GM18519 (cell line): ENCODE measurements at regions not wholly inside any gene's neighbourhood (a gene's known extent, or its start where the extent isn't known, plus 50 kb on each side); places are given as distances from the start of the nearest gene placed in this dataset.

Source experiments
- ATAC-seq: cut with Tn5 transposase; IDR thresholded peaks from one replicate; pipeline ENCODE4 v1.9.1; 2021; ENCODE audit warnings: mild to moderate bottlenecking, moderate library complexity; ENCODE audit not compliant: unreplicated experiment, low FRiP score

- no peak for ATAC-seq
These were observed 662.8 kb downstream of the TBC1D32 start for GRCh38 chr6:120671519-120671918.

DNA sequence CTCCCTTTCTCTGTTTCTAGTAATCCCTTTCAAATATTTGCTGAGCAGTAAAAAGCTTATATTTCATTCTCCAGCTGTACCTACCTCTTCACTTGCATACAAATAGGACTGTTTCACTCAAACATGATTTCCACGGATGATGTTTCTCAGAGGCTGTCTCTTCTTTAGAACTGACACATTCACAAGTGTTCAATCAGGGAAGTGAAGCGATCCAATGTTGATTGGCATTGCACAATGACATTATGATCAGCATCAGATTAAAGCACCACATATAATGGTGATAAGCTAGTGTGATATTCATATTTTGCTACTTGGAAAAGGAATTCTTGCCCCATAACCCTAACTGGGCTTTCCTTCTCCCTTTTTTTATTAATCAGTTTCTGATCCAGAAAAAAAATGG lies 681.8 kb downstream of the TBC1D32 start:
- no peak for ATAC-seq

- no peak for ATAC-seq
These were observed 685.6 kb downstream of the TBC1D32 start for GRCh38 chr6:120648713-120649112.

GRCh38 chr6:120646101-120646500 lies 688.2 kb downstream of the TBC1D32 start:
- ATAC-seq = no peak

DNA sequence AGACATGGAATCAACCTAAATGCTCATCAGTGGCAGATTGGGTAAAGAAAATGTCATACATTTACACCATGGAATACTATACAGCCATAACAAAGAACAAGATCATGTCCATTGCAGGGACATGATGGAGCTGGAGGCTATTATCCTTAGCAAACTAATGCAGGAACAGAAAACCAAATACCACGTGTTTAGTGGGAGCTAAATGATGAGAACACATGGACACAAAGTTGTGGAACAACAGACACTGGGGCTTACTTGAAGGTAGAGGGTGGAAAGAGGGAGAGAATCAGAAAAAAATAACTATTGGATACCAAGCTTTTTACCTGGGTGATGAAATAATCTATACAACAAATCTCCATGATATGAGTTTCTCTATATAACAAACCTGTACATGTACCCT lies 701.3 kb downstream of the TBC1D32 start:
- ATAC-seq = no peak

DNA sequence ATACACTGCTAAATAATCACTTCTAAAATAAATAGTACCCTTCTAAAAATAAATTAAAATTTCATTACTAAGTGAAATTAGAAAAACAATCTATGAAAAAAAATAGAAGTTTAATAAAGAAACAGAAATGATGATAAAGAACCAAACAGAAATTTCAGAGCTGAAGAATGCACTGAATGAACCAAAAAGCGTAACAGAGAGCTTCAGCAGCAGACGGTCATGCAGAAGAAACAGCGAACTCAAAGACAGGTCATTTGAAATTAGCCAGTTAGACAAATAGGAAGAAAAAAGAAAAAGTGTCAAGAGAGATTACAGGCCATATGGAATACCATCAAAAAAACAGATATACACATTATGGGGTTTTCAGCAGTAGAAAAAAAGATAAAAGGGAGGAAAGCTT lies 706.7 kb downstream of the TBC1D32 start:
- ATAC-seq = no peak

- ATAC-seq = no peak
These were observed 712.1 kb downstream of the TBC1D32 start for GRCh38 chr6:120622127-120622631.

GRCh38 chr6:120620900-120621299 lies 713.4 kb downstream of the TBC1D32 start:
- ATAC-seq = no peak

- ATAC-seq = no peak
These were observed 719.0 kb downstream of the TBC1D32 start for GRCh38 chr6:120615238-120615637.

GRCh38 chr6:120614723-120615122 lies 719.6 kb downstream of the TBC1D32 start:
- no peak for ATAC-seq

GRCh38 chr6:120608826-120609225 lies 725.5 kb downstream of the TBC1D32 start:
- no peak for ATAC-seq

DNA sequence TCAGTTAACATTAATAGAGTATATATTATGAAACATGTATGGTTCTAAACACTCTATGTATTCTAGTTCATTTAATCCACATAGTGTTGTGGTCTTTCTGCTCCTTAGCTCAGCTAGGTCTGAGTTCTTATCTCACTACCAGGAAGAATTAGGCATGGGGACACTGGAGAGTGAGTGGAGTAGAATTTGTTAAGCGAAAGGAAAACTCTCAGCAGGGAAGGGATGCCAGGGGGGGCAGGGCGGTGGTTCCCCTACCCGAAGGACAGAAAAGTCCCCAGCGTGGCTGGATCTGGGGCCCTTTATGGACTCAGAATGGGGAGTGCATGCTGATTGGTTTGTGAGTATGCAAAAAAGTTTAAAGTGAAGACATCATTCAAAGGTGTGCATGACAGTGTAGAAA lies 727.5 kb downstream of the TBC1D32 start:
- ATAC-seq = no peak

DNA sequence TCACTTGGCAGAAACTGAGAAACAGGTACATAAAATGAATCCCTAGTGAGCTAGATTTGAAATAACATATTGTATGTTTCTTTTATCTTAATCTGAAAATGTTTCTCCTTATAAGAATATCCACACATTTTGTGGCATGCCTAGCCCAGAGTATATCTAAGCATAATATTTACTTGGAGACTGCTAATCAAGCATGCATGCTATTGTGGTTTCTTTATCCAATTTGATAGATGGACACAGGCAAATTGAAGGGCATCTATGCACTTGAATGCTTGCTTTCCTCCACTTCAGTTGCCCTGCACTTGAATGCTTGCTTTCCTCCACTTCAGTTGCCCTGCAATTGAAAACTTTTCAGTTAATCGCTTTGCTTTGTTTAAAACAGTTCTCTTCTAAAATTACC lies 729.8 kb downstream of the TBC1D32 start:
- no peak for ATAC-seq

DNA sequence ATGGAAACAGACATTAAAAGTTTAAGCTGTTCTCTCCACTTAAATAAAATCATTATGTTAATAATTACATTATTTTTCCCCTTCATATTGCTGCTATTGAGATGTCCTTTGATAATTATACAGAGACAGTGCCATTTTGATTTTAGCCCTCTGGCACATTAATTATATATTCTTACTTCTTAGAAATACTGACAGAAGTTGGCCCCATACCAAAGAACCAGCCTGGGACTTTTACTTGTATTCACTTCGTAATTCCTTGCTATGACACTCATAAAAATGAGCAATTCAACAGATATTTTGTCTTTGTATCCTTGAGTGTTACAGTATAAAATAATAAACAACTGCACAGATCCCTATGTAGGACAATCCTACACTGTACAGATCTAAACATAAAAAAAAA lies 743.7 kb downstream of the TBC1D32 start:
- no peak for ATAC-seq

GRCh38 chr6:120588424-120588823 lies 745.9 kb downstream of the TBC1D32 start:
- ATAC-seq = no peak

GRCh38 chr6:120587381-120587780 lies 746.9 kb downstream of the TBC1D32 start:
- no peak for ATAC-seq

DNA sequence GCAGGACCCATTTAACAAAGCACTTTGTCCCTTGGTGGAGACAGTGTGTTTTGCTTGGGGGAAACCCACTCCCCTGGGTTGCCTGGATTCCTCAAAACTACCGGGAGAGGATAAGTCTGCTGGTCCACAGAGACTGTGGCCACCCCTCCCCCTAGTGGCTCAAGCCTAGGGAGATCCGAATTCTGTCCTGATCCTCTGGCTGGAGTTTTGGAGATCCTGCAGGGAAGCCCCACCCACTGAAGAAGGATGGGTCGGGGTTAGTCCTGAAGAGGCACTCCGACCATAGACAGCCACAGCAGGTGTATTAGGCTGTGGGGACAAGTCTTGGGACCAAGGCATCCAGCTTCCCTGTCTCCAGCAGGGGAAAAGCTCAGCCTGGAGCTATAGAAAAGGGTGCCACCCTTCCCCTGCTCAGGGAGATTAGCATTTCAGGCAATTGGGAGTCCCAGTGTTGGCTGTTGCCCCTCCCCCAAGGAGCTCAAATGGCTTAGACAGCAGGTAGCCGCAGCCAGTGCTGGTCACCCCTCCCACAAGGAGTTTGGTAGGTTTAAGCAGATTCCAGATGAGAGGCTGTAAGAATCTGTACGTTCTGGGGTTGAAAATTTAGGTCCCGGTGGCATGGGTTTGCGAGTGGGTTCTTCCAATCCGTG lies 750.0 kb downstream of the TBC1D32 start:
- no peak for ATAC-seq

DNA sequence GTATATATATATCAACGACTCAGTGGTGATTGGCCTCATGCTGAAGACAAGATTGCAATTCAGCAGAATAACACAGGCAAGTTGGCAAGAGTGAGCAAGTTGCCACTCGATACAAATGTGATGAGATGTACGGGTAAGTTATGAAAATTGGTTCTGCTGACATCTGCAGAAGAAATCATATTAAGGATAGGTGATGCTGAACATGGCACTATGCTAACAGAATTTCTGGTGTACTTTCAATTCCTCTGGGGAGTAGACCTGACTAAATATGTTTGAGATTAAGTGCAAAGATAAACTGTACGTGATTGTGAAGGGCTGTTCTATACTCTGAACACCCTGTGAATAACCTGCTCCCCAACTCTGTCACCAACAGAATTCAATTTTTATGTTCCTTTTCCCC lies 758.2 kb downstream of the TBC1D32 start:
- no peak for ATAC-seq

- no peak for ATAC-seq
These were observed 764.6 kb downstream of the TBC1D32 start for GRCh38 chr6:120569714-120570113.

DNA sequence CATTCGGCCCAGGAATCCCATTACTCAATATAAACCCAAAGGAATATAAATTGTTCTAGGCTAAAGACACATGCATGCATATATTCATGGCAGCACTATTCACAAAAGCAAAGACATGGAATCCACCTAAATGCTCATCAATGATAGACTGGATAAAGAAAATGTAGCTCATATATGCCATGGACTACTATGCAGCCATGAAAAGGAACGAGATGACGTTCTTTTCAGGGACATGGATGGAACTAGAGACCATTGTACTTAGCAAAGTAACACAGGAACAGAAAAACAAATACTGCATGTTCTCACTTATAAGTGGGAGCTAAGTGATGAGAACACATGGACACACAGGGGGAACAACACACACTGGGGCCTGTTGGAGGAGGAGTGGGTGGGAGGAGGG lies 769.5 kb downstream of the TBC1D32 start:
- no peak for ATAC-seq

DNA sequence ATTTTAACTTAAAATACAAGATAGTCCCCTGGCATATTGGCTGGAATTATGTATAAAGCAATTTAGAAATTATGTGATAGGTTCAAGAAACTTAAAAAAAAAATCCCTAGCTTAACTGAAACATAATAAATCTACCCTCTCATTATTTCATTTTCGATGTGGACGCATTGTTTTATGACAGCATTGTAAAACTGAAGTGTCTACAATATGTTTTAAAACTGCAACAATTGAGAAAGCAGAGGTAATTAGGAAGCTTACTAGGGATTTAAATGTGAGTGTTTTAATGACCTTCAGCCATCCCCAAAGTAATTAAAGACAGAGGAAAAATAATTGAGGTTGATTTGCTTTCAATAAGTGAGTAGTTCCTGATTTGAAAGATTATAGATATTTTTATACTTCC lies 776.0 kb downstream of the TBC1D32 start:
- ATAC-seq = no peak

DNA sequence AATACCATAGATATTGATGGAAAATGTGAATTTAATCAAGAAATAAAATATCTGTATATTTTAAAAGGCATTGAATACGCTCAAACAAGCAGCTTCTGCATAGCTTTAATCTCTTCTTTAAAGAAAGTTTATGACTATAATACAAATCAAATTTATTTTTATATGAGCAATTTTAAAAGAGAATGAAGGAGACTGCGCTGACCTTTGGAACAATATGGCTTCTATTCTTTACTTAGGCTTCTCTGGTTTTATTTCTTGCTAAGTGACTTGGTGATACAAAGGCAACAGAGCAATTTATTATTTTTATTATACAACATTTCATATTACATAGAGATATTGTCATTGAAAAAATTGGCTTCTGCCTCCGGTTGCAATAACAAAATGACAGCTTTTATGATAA lies 776.7 kb downstream of the TBC1D32 start:
- ATAC-seq = no peak

DNA sequence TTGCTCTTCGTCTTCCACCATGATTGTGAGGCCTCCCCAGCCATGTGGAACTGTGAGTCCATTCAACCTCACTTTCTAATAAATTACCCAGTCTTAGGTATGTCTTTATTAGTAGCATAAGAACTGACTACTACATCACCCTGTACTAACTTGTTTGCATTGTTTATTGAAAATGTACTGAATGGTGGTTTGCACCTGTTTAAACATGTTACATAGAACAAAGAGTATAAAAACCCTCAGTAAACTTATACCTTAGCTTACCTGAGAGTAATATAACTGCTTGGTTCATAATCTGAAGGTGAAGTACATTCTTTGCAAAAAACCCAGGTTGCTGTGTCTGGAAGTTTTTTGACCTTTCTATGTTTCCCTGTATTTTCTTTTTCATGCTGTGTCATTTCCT lies 777.8 kb downstream of the TBC1D32 start:
- ATAC-seq = no peak
